ENCODE measurements at regions not wholly inside any gene's neighbourhood (a gene's known extent, or its start where the extent isn't known, plus 50 kb on each side); places are given as distances from the start of the nearest gene placed in this dataset.

DNA sequence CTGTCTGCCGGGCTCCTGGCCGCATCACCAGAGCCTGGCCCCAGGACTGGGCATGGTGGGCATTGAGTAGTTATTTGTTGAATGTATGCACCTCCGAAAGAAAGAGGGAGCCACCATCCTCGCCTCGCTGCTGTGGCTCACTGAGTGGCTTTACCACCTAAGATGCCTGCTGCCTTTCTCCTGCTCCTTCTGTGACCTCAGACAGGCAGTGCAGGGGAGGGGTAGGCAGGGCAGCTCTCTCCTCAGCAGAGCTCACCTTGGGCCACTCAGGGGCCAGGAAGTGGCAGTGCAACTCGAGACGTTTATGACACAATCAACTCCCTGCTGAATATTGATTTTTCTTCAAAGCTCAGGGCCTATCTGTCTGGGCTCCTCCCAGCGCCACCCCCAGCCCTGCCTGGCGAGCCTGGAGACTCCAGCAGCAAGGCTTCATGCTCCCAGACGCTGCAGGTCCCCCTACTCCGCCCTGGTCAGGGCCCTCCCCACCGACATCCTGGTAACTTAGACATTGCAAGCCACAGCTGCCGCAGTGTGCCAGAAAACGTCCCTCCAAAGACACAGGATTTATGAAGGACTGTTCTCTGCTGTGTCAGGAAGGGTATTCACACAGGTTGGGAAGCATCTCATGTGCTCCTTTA, 84.3 kb upstream of the DIO3 start (continued):
- TF ChIP-seq, protein P1, sequence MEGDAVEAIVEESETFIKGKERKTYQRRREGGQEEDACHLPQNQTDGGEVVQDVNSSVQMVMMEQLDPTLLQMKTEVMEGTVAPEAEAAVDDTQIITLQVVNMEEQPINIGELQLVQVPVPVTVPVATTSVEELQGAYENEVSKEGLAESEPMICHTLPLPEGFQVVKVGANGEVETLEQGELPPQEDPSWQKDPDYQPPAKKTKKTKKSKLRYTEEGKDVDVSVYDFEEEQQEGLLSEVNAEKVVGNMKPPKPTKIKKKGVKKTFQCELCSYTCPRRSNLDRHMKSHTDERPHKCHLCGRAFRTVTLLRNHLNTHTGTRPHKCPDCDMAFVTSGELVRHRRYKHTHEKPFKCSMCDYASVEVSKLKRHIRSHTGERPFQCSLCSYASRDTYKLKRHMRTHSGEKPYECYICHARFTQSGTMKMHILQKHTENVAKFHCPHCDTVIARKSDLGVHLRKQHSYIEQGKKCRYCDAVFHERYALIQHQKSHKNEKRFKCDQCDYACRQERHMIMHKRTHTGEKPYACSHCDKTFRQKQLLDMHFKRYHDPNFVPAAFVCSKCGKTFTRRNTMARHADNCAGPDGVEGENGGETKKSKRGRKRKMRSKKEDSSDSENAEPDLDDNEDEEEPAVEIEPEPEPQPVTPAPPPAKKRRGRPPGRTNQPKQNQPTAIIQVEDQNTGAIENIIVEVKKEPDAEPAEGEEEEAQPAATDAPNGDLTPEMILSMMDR (IDR thresholded peaks at IDR 0.05 in 2 of 3, conservative IDR thresholded peaks at IDR 0.05 in 1 of 3; ENCODE audit: borderline replicate concordance in 1 of 3, insufficient read depth in 1 of 3, low read depth in 2 of 3, low read length in 2 of 3): no peak
- TF ChIP-seq CBX3 (IDR thresholded peaks at IDR 0.05; ENCODE audit: low read depth): no peak; the same call in 1 of the 2 replicates
- TF ChIP-seq RAD21 (IDR thresholded peaks at IDR 0.05; ENCODE audit: low read depth): no peak; the same call in 1 of the 2 replicates

GRCh38 chr14:101477648-101478047, 83.6 kb upstream of the DIO3 start:
- RAD21 ChIA-PET (ENCODE audit: low non-redundant PET in 1 of 2, low total read pairs in 2 of 2, uncharacterized antibody in 2 of 2, unreplicated experiment in 2 of 2): interaction anchor here in 1 of 2 experiments (1.1 kb wide), 1 partner anchor 142 kb away, joined by 3 read pairs; no protein-coding TSS in a partner anchor
- POLR2A ChIA-PET: no interaction called here
- H3K4me2 ChIP-seq (ENCODE audit: low read length): peak overlapping the region; percentile 84
- H3K27ac ChIP-seq (ENCODE audit: low read depth, low read length): 0 out of 2 replicates have a peak overlapping the region, but pooled peaks have one; percentile 4
- ATAC-seq (no peak), DNase-seq (ENCODE audit: low read depth, low spot score) (no peak)
- no peaks in the 10 kb centered on the region for H3K9me2 ChIP-seq (ENCODE audit: insufficient read depth)
- H3K79me2 ChIP-seq (ENCODE audit: insufficient read depth, low read length): no peaks in the 10 kb centered on the region
- CTCF ChIA-PET: no interaction called here
- H3K9ac ChIP-seq (ENCODE audit: low read length): peak overlapping the region; percentile 21
- H3K36me3 ChIP-seq (ENCODE audit: control insufficient read depth in 1 of 2, insufficient read depth in 2 of 2, low read length in 2 of 2): no peaks in the 10 kb centered on the region
- TF ChIP-seq MAX (IDR thresholded peaks at IDR 0.05) (no peak), FOSL1 (IDR thresholded peaks at IDR 0.05; ENCODE audit: low read depth) (peak; percentile 65), SP1 (IDR thresholded peaks at IDR 0.05; ENCODE audit: low read depth) (0 out of 2 replicates have a peak, but pooled peaks have one; percentile 37), POLR2A (IDR thresholded peaks at IDR 0.05; ENCODE audit: borderline replicate concordance, extremely low read depth, insufficient read depth, insufficient read length) (no peak), EZH2 (IDR thresholded peaks at IDR 0.05) (no peak), RAD21 (IDR thresholded peaks at IDR 0.05; ENCODE audit: low read depth) (0 out of 2 replicates have a peak, but pooled peaks have one; percentile 7)
- TF ChIP-seq, protein P1 (IDR thresholded peaks at IDR 0.05 in 2 of 3, conservative IDR thresholded peaks at IDR 0.05 in 1 of 3; ENCODE audit: borderline replicate concordance in 1 of 3, insufficient read depth in 1 of 3, low read depth in 2 of 3, low read length in 2 of 3): no peak
- no peaks in the 10 kb centered on the region for H3K27me3 ChIP-seq (ENCODE audit: insufficient read depth, low read length)
- BruUV-seq (replicated peaks): no TSS peak
- H4K20me1 ChIP-seq (ENCODE audit: insufficient read depth): no peaks in the 10 kb centered on the region
- H3K4me1 ChIP-seq (ENCODE audit: control insufficient read depth in 1 of 2, insufficient read depth in 2 of 2, low read length in 2 of 2): peaks cover 26 to 30% of the 10 kb centered on the region in 2 experiments
- H2AFZ ChIP-seq (ENCODE audit: low read depth, low read length, poor library complexity, severe bottlenecking): no peak overlapping the region
- intact Hi-C loops (cut with micrococcal nuclease): no loop called here
- H3K4me3 ChIP-seq (replicated peaks in 1 of 2; ENCODE audit: low read depth in 1 of 2, low read length in 2 of 2): peak overlapping the region in 1 of 2 experiments; percentile 47; a peak in 1 of 4 replicates
- no peaks in the 10 kb centered on the region for H3K9me3 ChIP-seq (ENCODE audit: control insufficient read depth in 1 of 2, insufficient read depth in 1 of 2, low read depth in 1 of 2, low read length in 2 of 2)
